ENCODE measurements at regions not wholly inside any gene's neighbourhood (a gene's known extent, or its start where the extent isn't known, plus 50 kb on each side); places are given as distances from the start of the nearest gene placed in this dataset.

DNA sequence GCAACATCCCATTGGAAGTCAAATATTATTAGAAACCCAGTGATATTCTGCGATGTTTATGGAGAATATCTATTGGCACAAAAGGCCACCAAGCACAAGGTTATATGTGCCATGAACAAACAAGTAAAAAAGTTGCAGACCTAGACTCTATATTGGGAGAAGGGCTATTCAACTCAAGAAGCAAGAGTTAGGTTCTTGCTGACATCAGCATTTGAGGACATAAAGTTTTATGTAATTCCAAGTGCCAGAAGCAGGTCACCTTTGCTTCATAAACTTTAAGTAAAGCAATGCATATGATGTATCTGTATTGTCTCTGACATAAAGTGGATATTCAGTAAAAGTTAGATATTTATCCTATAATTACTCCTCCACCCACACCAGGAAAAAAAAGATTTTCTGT, 71.1 kb downstream of the MAGEB10 start:
- TF ChIP-seq ZSCAN20 (CRISPR knock-in tag; IDR thresholded peaks at IDR 0.05), result no peak
- TF ChIP-seq POLR2A (IDR thresholded peaks at IDR 0.05; ENCODE audit: low read length), result no peak
- TF ChIP-seq, protein P1, sequence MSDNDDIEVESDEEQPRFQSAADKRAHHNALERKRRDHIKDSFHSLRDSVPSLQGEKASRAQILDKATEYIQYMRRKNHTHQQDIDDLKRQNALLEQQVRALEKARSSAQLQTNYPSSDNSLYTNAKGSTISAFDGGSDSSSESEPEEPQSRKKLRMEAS (IDR thresholded peaks at IDR 0.05), result no peak
- TF ChIP-seq, protein P2, sequence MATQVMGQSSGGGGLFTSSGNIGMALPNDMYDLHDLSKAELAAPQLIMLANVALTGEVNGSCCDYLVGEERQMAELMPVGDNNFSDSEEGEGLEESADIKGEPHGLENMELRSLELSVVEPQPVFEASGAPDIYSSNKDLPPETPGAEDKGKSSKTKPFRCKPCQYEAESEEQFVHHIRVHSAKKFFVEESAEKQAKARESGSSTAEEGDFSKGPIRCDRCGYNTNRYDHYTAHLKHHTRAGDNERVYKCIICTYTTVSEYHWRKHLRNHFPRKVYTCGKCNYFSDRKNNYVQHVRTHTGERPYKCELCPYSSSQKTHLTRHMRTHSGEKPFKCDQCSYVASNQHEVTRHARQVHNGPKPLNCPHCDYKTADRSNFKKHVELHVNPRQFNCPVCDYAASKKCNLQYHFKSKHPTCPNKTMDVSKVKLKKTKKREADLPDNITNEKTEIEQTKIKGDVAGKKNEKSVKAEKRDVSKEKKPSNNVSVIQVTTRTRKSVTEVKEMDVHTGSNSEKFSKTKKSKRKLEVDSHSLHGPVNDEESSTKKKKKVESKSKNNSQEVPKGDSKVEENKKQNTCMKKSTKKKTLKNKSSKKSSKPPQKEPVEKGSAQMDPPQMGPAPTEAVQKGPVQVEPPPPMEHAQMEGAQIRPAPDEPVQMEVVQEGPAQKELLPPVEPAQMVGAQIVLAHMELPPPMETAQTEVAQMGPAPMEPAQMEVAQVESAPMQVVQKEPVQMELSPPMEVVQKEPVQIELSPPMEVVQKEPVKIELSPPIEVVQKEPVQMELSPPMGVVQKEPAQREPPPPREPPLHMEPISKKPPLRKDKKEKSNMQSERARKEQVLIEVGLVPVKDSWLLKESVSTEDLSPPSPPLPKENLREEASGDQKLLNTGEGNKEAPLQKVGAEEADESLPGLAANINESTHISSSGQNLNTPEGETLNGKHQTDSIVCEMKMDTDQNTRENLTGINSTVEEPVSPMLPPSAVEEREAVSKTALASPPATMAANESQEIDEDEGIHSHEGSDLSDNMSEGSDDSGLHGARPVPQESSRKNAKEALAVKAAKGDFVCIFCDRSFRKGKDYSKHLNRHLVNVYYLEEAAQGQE (IDR thresholded peaks at IDR 0.05), result no peak
- TF ChIP-seq, protein P3, sequence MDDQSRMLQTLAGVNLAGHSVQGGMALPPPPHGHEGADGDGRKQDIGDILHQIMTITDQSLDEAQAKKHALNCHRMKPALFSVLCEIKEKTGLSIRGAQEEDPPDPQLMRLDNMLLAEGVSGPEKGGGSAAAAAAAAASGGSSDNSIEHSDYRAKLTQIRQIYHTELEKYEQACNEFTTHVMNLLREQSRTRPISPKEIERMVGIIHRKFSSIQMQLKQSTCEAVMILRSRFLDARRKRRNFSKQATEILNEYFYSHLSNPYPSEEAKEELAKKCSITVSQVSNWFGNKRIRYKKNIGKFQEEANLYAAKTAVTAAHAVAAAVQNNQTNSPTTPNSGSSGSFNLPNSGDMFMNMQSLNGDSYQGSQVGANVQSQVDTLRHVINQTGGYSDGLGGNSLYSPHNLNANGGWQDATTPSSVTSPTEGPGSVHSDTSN (IDR thresholded peaks at IDR 0.05), result no peak
- TF ChIP-seq SMC3 (IDR thresholded peaks at IDR 0.05), result no peak
- TF ChIP-seq, protein P4, sequence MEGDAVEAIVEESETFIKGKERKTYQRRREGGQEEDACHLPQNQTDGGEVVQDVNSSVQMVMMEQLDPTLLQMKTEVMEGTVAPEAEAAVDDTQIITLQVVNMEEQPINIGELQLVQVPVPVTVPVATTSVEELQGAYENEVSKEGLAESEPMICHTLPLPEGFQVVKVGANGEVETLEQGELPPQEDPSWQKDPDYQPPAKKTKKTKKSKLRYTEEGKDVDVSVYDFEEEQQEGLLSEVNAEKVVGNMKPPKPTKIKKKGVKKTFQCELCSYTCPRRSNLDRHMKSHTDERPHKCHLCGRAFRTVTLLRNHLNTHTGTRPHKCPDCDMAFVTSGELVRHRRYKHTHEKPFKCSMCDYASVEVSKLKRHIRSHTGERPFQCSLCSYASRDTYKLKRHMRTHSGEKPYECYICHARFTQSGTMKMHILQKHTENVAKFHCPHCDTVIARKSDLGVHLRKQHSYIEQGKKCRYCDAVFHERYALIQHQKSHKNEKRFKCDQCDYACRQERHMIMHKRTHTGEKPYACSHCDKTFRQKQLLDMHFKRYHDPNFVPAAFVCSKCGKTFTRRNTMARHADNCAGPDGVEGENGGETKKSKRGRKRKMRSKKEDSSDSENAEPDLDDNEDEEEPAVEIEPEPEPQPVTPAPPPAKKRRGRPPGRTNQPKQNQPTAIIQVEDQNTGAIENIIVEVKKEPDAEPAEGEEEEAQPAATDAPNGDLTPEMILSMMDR (IDR thresholded peaks at IDR 0.05), result no peak
- TF ChIP-seq RFX5 (IDR thresholded peaks at IDR 0.05), result no peak
- TF ChIP-seq HOXB13 (CRISPR knock-in tag; IDR thresholded peaks at IDR 0.05; ENCODE audit: low read depth), result no peak
- TF ChIP-seq CHD2 (IDR thresholded peaks at IDR 0.05; ENCODE audit: low read length, partially characterized antibody), result no peak
- peak; percentile 85 for TF ChIP-seq MAFK (IDR thresholded peaks at IDR 0.05; ENCODE audit: partially characterized antibody)

Data from A549 (cell line).